UCSD-AML1 (cell line): ENCODE measurements at regions not wholly inside any gene's neighbourhood (a gene's known extent, or its start where the extent isn't known, plus 50 kb on each side); places are given as distances from the start of the nearest gene placed in this dataset.
"Not testable (repeated sequence)": the region's sequence is repeated elsewhere in the genome, so short reads cannot be mapped to it uniquely, and the experiment has no call there.

ENCODE experiments used
- DNase-seq: peaks from one replicate; lab custom pipeline; 2025; ENCODE audit not compliant: unreplicated experiment; lab: John Stamatoyannopoulos, UW

- DNase-seq, result no peak
Measured at GRCh38 chrX:74085642-74086236, 218.2 kb upstream of the ZCCHC13 start.

GRCh38 chrX:74080165-74080564 lies 223.8 kb upstream of the ZCCHC13 start:
- DNase-seq, result no peak

DNA sequence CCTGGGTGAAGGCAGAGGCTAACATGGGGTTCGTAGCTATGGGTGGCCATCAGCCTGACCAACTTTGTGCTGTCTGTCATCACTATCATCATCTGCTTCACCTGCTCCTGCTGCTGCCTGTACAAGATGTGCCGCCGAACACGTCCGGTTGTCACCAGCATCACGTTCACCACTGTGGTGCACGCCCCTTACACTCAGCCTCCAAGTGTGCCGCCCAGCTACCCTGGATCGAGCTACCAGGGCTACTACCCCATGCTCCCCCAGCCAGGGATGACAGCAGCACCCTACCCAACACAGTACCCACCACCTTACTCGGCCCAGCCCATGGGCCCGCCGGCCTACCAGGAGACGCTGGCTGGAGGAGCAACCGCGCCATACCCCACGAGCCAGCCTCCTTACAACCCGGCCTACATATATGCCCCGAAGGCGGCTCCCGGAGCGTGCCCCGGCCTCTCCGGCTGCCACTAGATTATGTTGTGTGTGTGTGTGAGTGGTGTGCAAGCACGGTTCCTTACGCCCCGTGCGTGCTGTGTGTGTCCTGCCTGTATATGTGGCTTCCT lies 213.4 kb upstream of the XIST start:
- DNase-seq, result no peak

DNA sequence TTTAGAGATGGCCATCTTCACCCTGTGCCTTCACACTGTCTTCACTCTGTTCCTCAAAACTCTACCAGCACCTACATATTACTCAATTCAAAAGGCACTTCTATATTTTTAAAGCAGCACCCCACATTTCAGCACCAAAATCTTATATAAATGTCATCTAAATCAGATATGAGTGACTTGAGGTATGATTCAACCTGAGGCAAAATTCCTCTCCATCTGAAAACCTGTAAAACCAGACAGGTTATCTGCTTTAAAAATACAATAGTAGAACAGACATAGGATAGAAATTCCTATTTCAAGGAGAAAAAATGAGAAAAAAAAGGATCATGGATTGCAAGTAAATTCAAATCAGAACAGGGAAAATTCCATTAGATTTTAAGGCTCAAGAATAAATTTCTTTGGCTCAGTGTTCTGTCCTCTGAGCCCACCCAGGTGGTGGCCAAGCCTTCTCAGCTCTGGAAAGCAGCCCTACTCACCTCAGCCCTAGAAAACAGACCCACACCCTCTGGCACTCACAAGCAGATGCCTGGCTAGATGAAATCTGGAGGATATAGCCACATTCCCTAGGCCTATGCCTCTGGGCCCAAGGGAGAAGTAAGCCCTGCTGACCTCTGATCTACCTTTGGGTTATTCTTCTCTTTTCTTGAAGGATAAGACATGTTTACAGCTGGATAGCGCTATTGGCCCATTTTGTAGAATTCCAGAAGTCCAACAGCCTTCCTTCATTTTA lies 211.1 kb upstream of the XIST start:
- DNase-seq, result no peak

- DNase-seq, result no peak
Measured at GRCh38 chrX:74061879-74062278, 209.4 kb upstream of the XIST start.

DNA sequence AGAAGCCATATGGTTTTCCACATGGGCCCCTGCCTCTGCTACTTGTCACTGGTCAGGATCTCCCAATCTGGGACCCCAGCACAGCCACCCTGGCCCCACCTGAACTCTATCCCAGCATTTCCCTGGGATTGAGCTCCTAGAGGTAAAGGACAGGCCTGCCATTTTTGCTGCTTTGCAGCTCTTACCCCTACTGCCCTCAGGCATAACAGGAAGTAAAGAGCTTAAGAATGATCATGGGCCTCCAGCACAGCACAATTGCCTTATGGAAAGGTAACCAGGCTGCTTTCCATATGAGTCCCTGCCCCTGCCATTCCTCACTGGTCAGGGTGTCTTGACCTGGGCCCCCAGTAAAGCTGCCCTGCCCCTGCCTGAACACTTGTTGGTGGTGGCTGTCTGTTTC lies 196.6 kb upstream of the XIST start:
- DNase-seq, result no peak

- DNase-seq, result not testable (repeated sequence)
Measured at GRCh38 chrX:74034066-74034465, 181.6 kb upstream of the XIST start.

DNA sequence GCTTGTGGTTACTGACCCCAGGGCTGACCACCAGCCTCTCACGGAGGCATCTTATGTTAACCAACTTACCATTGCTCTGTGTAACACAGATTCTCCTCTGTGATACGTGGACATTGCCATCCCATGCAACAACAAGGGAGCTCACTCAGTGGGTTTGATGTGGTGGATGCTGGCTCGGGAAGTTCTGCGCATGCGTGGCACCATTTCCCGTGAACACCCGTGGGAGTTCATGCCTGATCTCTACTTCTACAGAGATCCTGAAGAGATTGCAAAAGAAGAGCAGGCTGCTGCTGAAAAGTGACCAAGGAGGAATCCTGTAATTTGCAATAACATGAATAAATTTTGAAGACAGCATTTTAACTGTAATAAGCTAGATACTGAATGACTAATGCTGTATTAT lies 179.0 kb upstream of the XIST start:
- DNase-seq, result not testable (repeated sequence)

DNA sequence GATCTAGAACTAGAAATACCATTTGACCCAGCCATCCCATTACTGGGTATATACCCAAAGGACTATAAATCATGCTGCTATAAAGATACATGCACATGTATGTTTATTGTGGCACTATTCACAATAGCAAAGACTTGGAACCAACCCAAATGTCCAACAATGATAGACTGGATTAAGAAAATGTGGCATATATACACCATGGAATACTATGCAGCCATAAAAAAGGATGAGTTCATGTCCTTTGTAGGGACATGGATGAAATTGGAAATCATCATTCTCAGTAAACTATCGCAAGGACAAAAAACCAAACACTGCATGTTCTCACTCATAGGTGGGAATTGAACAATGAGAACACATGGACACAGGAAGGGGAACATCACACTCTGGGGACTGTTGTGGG lies 178.3 kb upstream of the XIST start:
- not testable (repeated sequence) for DNase-seq

DNA sequence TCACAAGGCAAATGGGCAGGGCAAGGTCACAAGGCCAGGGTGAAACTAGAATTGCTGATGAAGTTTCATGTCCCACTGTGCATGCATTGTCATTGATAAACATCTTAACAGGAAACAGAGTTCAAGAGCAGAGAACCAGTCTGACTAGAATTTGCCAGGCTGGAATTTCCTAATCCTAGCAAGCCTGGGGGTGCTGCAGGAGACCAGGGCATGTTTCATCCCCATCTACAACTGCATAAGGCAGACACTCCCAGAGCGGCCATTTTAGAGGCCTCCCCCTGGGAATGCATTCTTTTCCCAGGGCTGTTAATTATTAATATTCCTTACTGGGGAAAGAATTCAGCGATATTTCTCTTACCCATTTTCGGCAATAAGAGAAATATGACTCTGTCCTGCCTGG lies 172.6 kb upstream of the XIST start:
- DNase-seq, result not testable (repeated sequence)

GRCh38 chrX:74023203-74023602 lies 170.7 kb upstream of the XIST start:
- DNase-seq, result no peak

- no peak for DNase-seq
Measured at GRCh38 chrX:74018253-74018652, 165.7 kb upstream of the XIST start.

- peak; percentile 38 for DNase-seq
Measured at GRCh38 chrX:74015379-74016019, 163.0 kb upstream of the XIST start.

- no peak for DNase-seq
Measured at GRCh38 chrX:74009041-74009440, 156.5 kb upstream of the XIST start.

GRCh38 chrX:73992019-73992418 lies 139.5 kb upstream of the XIST start:
- DNase-seq, result no peak

DNA sequence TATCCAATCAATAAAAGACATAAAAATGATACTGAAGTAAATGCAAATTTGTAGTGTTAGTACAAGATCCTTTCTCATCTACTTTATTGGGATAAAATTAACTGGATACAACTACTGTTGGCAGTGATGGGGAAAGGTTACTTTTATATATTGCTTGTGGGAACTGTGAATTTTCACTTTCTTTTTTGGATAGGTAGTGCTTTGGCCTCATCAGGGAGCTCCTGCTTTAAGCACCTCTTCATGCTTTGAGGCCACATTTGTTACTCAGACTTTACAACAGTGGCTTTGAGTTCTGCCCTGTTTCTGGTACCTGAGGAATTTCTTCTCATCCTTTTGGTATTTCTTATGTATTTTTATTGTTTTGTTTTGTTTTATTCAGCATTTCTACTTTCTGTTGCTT lies 134.7 kb upstream of the XIST start:
- DNase-seq, result no peak

DNA sequence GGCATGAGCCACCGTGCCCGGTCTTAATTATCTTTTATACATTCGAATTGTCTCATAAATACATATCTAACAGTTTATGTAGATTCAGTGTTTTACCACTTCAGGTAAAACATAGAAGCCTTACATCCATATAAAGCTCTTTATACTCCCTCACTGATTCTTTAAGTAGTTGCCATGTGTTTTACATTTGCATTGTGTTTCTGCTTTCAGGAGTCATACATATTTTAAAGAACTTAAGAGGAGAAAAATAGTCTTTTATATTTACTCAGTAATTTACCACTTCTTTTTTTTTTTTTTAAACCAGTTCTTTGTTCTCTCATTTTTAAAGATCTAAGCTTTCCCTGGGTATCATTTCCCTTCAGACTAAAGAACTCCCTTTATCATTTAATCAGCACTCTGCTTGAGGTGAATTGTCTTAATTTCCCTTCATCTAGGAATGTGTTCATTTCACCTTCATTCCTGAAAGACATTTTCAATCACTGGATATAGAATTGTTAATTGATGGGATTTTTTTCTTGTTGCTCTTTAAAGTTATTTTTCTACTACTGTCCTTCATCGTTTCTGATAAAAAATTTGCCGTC lies 127.1 kb upstream of the XIST start:
- no peak for DNase-seq

- DNase-seq, result no peak
Measured at GRCh38 chrX:73977542-73978169, 125.1 kb upstream of the XIST start.

DNA sequence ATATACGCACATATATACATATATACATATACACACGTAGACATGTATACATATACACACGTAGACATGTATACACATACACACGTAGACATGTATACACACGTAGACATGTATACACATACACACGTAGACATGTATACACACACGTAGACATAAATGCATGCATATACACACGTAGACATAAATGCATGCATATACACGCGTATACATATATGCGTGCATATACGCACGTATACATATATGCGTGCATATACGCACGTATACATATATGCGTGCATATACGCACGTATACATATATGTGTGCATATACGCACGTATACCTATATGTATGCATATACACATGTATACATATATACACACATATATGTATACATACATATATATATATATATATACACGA lies 114.9 kb upstream of the XIST start:
- not testable (repeated sequence) for DNase-seq

GRCh38 chrX:73965833-73966232 lies 113.3 kb upstream of the XIST start:
- no peak for DNase-seq

GRCh38 chrX:73964579-73964978 lies 112.1 kb upstream of the XIST start:
- DNase-seq, result no peak
